ENCODE measurements at regions not wholly inside any gene's neighbourhood (a gene's known extent, or its start where the extent isn't known, plus 50 kb on each side); places are given as distances from the start of the nearest gene placed in this dataset.

- H3K27ac Mint-ChIP-seq, result no peak overlapping the region
- intact Hi-C loops (cut with micrococcal nuclease), result no loop called here
- POLR2A ChIA-PET, result no interaction called here
- no peak overlapping the region for H3K4me3 Mint-ChIP-seq
- H3K27me3 Mint-ChIP-seq, result no peaks in the 10 kb centered on the region
- DNase-seq (no peak), ATAC-seq (no peak)
- H3K4me1 Mint-ChIP-seq (ENCODE audit: low read depth), result no peaks in the 10 kb centered on the region
- H3K9me3 Mint-ChIP-seq, result peaks cover 3% of the 10 kb centered on the region
- H3K36me3 Mint-ChIP-seq (ENCODE audit: low read depth), result no peaks in the 10 kb centered on the region
- CTCF ChIA-PET, result no interaction called here
- TF ChIP-seq, protein P1, sequence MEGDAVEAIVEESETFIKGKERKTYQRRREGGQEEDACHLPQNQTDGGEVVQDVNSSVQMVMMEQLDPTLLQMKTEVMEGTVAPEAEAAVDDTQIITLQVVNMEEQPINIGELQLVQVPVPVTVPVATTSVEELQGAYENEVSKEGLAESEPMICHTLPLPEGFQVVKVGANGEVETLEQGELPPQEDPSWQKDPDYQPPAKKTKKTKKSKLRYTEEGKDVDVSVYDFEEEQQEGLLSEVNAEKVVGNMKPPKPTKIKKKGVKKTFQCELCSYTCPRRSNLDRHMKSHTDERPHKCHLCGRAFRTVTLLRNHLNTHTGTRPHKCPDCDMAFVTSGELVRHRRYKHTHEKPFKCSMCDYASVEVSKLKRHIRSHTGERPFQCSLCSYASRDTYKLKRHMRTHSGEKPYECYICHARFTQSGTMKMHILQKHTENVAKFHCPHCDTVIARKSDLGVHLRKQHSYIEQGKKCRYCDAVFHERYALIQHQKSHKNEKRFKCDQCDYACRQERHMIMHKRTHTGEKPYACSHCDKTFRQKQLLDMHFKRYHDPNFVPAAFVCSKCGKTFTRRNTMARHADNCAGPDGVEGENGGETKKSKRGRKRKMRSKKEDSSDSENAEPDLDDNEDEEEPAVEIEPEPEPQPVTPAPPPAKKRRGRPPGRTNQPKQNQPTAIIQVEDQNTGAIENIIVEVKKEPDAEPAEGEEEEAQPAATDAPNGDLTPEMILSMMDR (IDR thresholded peaks at IDR 0.05), result no peak
Measured at GRCh38 chr3:31345581-31345980, 187.1 kb upstream of the STT3B start.

DNA sequence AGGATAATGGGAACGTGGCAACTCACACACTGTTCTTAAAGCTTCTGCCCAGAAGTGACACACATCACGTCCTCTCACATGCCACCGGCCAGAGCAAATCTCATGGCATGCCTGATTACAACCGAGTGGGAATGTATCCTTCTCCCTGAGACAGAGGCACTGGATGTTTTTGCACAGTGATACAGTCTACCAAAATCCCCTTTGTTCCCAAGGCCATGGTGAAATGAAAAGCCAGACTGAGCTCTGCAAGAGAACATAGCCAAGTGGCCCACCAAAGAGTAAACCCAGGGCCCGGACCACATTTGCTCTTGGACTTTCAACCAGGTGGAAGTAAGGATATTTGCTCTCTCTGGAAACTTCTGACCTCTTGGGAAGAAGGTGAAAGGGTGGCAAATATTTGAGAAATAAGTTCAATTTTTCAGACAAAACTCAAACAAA, 186.2 kb upstream of the STT3B start:
- ATAC-seq (no peak), DNase-seq (no peak)
- H3K36me3 Mint-ChIP-seq (ENCODE audit: low read depth), result no peaks in the 10 kb centered on the region
- ChIA-PET POLR2A (no interaction called here), CTCF (interaction anchor here (0.8 kb wide), 1 partner anchor 22 kb away, joined by 3 read pairs; no protein-coding TSS in a partner anchor)
- H3K4me1 Mint-ChIP-seq (ENCODE audit: low read depth), result no peaks in the 10 kb centered on the region
- TF ChIP-seq, protein P1 (IDR thresholded peaks at IDR 0.05), result no peak
- intact Hi-C loops (cut with micrococcal nuclease), result no loop called here
- H3K27ac Mint-ChIP-seq, result no peak overlapping the region
- peaks cover 3% of the 10 kb centered on the region for H3K9me3 Mint-ChIP-seq
- no peaks in the 10 kb centered on the region for H3K27me3 Mint-ChIP-seq
- H3K4me3 Mint-ChIP-seq, result no peak overlapping the region

- Mint-ChIP-seq H3K27me3 (no peaks in the 10 kb centered on the region), H3K4me1 (ENCODE audit: low read depth) (no peaks in the 10 kb centered on the region), H3K27ac (no peak overlapping the region), H3K9me3 (peaks cover 3% of the 10 kb centered on the region), H3K4me3 (no peak overlapping the region), H3K36me3 (ENCODE audit: low read depth) (no peaks in the 10 kb centered on the region)
- ChIA-PET POLR2A (interaction anchor here (0.7 kb wide), 1 partner anchor 386 kb away, joined by 3 read pairs; no protein-coding TSS in a partner anchor), CTCF (no interaction called here)
- no peak for DNase-seq
- no peak for ATAC-seq
- TF ChIP-seq, protein P1 (IDR thresholded peaks at IDR 0.05), result no peak
- intact Hi-C loops (cut with micrococcal nuclease), result no loop called here
Measured at GRCh38 chr3:31349001-31349748, 183.6 kb upstream of the STT3B start.

DNA sequence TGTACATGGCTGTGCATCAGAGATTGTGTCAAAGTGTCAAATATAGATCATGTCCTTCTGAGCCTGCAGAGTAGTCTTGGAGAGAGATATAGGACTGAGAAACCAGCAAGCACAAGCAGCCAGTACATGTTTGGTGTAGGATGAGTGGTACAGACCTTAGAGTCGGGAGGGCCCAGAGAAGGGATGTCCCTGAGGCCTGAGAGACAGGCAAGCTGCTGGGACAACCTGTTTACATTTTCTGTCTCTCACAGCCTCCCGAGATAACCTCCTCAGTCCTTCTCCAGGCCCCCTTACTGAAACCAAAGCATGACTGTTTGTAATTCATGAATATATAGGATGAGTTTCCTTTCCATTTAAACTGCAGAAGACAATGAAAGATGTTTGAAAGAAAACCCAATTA, 182.4 kb upstream of the STT3B start:
- Mint-ChIP-seq H3K27me3 (no peaks in the 10 kb centered on the region), H3K27ac (no peak overlapping the region), H3K4me1 (ENCODE audit: low read depth) (no peaks in the 10 kb centered on the region), H3K9me3 (peaks cover 3% of the 10 kb centered on the region), H3K36me3 (ENCODE audit: low read depth) (no peaks in the 10 kb centered on the region), H3K4me3 (no peak overlapping the region)
- POLR2A ChIA-PET, result no interaction called here
- ATAC-seq (no peak), DNase-seq (no peak)
- CTCF ChIA-PET, result no interaction called here
- TF ChIP-seq, protein P1 (IDR thresholded peaks at IDR 0.05), result no peak
- intact Hi-C loops (cut with micrococcal nuclease), result no loop called here

- H3K27me3 Mint-ChIP-seq, result no peaks in the 10 kb centered on the region
- H3K4me3 Mint-ChIP-seq, result no peak overlapping the region
- intact Hi-C loops (cut with micrococcal nuclease), result no loop called here
- TF ChIP-seq, protein P1 (IDR thresholded peaks at IDR 0.05), result no peak
- no peaks in the 10 kb centered on the region for H3K36me3 Mint-ChIP-seq (ENCODE audit: low read depth)
- DNase-seq, result no peak
- no peak for ATAC-seq
- H3K27ac Mint-ChIP-seq, result no peak overlapping the region
- peaks cover 3% of the 10 kb centered on the region for H3K4me1 Mint-ChIP-seq (ENCODE audit: low read depth)
- CTCF ChIA-PET, result no interaction called here
- H3K9me3 Mint-ChIP-seq, result peaks cover 6% of the 10 kb centered on the region
- POLR2A ChIA-PET, result interaction anchor here (1.0 kb wide), 1 partner anchor 43 kb away, joined by 3 read pairs; no protein-coding TSS in a partner anchor
Measured at GRCh38 chr3:31352331-31352730, 180.4 kb upstream of the STT3B start.
